NCI-H345 treated with DMSO at 0.1 percent for 48 hours (cell line): ENCODE measurements at regions not wholly inside any gene's neighbourhood (a gene's known extent, or its start where the extent isn't known, plus 50 kb on each side); places are given as distances from the start of the nearest gene placed in this dataset.

Source experiments
- DNase-seq: peaks from one replicate; lab custom pipeline; 2025; ENCODE audit not compliant: unreplicated experiment; lab: John Stamatoyannopoulos, UW

DNA sequence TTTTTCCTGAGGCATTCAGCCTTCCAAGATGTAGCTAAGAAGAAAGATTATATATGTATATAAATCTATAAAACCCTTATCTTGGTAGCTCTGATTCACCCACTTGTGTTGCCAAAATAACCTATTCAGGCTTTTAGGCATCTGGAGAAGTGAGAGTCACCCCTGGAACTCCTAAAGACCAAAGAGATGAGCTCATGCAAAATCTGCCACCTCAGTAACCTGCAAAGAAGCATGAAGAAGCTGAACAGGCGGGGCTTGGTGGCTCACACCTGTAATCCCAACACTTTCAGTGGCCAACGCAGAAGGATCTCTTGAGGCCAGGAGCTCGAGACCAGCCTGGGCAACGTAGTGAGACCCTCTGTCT is 393.7 kb downstream of the FOXO1 start:
- DNase-seq, result no peak

DNA sequence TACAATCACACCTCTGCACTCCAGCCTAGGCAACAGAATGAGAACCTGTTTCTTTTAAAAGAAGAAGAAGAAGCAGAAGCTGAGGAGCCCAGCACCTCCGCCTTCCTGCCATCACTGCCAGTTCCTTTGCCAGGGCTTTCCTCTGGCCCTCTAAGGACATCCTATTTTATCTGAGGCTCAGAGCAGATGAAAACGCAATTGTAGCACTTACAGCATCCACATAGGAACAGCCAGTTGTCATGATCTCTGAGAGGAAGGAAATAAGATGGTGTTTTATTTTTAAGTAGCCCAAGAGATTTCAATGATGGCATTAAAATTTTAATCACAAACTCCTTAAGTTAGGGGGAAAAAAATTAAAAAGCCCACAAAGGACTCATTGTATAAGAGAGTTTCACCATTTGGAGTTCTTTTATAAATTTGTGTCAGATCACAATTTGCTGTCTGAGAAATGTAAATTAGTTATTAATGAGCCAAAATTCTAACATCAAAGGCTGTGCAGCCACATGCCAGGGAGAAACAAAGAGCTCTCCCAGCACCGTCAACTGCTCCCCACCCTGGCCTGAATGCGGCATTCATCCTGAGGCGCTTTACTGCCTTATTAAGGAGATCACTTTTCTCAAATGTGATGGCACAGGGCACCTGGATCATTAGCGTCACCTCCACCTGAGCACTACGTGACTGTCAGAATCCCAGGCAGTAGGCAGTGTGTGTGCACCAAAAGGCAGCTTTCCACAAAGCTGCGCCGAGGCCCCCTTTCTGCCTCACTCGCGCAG is 393.0 kb downstream of the FOXO1 start:
- no peak for DNase-seq

DNA sequence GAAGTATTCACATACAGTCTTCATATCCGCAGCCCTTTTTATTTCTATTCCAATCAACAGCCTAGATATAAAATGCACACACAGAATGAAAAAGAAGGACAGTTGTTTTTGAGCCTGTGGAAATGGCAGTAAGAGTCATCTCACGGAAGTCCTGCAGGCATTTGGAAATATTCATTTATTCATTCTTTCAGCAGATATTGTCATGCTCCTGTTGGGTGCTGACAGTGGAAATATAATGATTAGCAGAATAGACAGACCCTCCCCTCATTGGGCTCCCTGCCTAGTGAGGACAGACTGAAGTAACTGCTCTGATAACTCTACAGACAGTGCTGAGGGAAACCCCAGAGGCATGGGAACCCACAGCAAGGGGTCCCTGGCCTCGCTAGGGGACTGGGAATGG is 392.3 kb downstream of the FOXO1 start:
- no peak for DNase-seq

DNA sequence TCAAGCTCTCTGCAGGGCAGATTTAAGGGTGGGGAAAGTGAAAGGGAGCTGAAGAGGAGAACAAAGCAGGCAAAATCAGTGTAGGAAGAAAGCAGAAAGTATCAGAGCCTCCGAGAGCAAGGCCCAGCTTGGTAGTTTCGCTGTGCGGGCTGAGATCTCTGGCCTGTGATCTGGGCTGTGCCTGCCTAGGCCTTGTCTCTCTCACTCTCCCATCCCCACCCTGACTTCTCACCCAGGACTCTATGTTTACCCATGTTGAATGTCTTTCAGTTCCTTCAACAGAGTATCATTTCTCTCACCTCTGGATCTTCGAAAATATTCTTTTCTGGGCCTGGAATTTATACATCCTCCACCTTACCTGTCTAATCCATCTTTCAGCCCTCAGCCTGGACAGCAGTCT is 391.3 kb downstream of the FOXO1 start:
- DNase-seq, result no peak

DNA sequence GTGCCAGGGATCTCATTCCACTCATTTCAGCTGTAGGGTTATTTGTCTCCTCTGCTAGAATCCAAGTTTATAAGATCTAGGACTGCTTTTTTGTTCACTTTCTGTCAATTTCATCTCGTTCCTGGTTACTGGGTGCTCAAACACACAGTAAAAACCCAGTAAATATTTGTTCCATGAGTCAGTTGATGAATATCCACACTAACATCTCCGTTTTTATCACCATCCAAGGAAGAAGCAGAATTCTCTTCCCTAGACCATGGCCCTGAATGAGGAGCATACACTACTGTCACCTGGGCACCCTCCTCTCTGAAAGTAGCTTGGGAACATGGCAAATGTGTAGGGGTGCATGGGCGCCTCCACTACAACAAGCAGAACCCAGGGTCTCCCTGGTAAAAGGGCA is 390.8 kb downstream of the FOXO1 start:
- no peak for DNase-seq

DNA sequence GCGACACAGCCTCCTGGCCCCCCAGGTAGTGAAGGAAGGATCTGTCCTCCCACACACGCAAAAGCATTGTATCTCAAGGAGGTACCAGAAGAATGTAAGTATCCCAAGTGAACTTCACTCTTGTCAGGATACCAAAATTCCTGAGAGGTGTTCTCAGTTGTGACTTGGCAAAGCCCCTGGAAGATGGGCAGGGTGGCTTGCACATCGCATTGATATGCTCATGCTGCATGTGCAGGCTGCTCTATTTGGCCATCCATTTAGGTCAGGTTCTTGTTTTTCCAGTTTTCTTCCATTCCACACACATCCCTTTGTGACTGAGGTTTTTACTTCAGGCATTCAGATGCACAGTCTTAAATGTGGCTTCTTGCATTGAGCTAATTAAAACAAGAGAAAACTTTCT is 382.8 kb downstream of the FOXO1 start:
- no peak for DNase-seq

DNA sequence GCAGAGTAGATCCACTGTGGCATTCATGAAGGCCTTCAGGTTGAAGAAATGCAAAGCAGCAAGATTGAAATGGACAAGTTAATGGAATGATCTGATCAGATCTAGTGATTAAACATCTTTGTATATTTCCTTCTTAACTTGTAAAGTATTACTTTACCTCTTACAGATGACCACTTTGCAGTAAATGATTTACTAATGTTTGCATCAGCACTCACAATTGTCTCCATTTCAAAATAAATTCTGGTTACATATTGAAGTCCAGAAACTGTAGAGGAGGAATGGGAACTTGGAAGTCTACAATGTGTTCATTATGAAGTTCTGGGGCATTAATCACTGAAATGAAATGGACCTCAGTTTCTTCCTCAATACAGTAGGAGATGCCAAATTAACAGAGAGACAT is 380.8 kb downstream of the FOXO1 start:
- DNase-seq, result no peak

DNA sequence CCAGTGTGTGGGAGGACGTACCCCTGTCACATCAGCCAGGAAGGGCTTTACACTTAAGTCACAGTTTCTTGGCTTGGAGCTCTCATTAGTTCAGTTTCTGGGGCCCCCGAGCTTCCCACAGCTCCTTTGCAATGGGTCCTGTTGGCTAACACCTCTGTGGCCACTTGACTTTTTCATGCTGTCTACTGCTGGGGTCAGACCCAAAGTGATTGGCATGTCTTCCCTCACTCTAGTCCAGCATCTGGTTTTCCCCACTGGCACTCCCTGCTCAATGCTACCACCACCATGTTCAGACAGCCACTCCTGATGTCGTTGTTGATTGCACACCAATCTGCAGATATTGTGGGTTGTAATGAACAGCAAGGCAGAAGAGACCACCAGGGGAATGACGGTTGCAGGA is 379.0 kb downstream of the FOXO1 start:
- no peak for DNase-seq

DNA sequence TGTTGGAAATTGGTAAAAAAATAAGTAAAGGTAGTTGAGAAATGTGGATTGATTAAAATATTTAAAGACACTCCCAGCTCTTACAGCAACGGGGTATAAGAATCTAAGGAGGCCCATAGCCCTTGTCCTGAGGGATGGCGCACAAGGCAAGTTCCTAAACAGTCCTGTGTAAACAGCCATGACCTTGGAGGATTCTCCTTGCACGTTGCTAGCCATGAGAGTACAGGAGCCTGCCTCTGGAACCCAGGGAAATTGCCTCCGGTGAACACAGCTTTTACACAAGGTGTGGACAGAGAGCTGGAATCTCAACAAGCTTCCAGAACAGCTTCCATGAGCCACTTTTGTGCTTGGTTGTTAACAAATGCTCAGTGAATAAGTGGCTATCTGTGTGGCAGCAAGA is 378.2 kb downstream of the FOXO1 start:
- no peak for DNase-seq

DNA sequence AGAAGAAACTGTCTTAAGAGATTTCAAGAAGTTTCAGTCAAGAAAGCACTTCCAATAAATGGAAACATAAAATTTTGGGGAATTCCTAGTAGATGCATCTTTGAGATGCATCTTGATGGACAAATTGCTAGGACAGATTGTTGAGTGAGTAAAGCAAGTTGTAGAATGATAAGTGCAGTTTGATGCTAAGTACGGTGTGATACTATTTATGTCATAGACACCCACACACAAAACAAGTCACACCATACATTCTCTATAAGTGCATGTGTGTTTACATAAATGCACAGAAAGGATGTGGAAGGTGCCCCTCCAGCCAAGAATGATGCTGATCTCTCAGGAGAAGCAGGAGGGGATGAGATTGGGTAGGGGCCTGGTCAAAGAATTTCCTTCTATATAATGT is 375.7 kb downstream of the FOXO1 start:
- no peak for DNase-seq

DNA sequence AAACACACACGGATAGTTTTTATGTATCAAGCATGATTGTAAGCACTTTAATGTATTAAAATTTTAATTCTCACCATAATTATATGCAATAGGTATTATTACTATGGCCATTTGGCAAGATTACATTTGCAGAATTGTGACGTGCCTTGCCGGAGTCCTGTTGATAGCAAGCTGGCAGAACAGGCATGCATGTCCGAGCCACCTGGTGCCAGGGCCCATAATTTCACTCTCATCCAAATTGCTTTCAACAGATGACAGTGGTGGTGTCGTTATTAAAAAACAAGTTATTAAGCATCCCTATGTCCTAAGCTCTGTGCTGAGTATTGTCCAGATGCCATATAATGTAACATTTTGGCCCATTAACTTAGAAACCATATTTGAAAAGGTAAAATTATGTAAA is 374.3 kb downstream of the FOXO1 start:
- DNase-seq, result no peak

DNA sequence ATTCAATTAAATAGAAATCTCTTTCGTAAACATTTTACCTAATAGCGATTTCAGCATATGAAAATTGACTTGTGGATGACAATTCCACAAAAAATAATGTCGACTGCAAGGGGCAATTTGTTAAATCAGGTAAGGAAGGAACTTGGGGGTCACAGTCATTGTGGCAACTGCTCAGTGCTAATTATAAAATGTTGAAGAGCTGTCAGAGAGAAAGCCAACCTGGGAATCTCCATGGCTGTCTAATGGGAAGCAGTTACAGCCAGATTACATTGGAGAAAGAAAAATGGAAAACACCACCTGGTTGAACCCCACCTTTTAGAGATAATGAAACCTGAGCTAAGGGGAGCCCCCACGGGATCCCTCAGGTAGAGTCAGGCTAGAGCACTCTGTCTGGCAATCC is 373.9 kb downstream of the FOXO1 start:
- DNase-seq, result no peak

DNA sequence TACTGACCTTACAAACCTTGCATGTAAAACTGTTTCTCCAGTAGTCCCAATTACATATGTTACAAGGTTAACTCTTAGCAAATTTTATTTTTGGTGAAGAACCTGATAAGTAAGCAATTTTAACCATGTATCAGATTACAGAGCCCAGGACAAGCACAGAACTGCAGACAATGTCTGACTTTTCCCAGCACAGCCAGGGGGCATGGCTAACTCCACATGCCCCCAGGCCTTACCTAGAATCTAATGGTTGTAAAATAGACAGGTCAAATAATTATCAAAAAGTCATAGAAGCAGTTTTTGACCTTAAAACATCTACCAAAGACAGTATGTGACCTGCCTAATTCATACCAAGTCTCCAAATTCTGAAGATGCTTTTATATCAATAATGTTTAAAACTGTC is 364.1 kb downstream of the FOXO1 start:
- DNase-seq, result no peak

DNA sequence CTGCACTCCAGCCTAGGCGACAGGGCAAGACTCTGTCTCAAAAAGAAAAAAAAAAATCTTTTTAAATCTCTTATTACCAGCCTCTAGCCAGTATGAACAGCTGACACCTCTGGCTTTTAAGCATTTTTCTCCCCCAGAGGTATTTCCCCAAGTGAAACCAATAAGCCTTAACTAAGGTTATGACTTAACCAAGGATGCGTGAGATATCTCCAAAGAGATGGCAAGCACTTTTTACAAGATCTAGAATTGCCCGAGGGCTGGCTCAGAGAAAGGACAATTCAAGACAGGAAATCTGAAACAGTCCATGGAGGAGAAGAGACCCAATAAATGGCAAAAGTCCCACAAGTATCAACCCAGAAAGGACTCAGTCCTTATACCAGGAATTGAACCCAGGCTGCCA is 362.1 kb downstream of the FOXO1 start:
- no peak for DNase-seq

DNA sequence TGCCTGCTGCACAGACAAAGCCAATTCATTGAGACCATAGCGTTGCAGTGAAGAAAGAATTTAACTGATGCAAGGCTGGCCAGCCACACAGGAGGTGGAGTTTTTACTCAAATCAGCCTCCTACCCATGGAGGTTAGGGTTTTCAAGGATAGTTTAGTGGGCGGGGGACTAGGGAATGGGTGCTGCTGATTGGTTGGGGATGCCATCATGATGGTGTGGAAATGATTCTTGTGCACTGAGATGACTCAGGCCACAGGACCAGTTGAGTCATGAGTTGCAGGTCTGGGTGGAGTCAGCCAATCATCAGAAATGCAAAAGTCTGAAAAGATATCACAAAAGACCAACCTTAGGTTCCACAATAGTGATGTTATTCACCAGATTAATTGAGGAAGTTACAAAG is 359.6 kb downstream of the FOXO1 start:
- DNase-seq, result no peak

DNA sequence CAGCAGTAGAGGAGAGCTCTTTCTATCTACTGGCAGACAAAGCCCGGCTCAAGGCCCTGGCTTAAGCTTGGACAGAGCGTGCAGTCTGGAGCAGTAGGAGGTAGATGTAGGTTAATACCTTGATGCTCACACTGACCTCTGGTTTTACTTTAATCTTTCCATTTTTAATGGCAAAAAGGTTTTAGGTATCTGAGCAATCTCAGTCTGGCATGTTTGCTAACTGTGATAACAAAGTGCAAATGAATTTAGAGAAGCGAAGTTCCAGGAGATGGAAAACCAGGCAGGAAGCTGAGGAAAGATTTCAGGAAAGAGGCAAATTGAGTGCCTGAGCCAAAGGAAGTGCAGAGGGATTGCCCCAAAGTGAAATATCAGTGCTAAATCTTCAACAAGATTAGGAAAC is 356.6 kb downstream of the FOXO1 start:
- DNase-seq, result no peak

DNA sequence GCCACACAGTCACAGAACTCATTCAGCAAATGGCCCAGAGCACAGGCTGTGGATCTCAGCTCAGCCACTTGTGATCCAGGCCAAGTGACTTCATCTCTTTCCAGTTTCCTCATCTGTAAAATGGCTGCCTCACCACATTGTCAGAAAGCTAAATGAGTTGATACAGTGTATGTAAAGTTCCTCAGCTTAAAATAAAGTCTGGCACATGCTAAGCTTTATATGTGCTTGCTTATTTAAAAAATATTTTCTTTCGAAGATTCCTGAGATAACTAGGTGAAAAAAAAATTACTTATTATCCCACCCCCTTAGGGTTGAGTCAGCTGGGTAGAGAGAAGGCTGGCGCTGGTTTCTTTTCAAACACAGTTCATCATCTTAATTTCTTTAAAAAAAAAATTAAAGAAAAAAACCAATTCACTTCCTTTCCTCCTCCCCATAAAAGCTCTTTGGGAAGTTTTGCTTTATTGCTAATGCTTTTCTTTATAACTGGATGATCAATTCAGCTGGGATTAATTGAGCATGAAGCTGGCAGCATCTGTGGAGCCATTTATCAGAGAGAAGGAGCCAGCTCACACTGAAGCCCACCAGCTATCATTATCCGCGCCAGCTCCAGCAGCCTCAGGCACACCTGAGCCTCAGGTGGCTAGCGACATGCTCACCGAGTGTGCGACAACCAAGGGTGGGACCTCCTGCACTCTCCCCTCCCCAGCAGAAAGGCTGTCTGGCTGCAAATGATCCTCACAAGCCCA is 354.9 kb downstream of the FOXO1 start:
- DNase-seq, result no peak

DNA sequence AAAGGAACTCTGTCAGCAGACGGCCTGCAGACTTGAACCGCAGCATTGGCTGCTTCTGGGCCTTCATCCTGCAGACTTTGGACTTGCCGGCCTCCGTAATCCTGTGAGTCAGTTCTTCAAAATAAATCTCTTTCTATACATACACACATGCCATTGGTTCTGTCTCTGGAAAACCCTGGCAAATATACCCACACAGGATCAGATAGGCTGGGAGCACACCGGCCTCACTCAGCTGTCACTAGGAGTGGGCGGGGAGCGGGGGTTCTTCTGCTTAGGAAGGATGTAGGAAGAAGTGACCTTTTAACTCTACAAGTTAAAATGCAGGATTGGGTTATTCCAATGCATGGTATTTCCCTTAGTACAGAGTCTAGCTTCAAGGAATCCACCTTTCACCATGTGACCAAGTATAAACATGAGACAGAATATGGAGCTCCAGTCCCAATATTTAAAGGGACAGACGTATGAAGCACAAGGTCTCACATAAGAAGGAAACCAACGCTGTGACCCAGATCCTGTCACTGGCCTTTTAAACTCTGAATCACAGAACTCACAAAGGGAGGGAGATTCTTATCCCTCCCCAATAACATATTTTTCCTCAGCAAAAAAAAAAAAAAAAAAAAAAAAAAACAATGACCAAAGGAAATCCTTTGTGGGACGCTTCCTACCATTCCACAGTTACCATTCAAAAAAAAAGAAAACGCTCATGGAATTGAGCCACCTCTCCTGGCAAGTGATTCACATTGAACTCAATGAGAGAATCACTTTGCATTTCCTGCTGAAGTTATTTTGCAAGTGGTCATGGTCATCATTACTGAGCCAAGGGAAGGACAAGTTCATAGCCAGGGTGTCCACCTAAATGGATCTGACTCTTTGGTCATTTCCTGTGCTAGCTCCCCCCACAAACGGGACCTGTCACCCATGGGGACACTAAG is 352.9 kb downstream of the FOXO1 start:
- no peak for DNase-seq

DNA sequence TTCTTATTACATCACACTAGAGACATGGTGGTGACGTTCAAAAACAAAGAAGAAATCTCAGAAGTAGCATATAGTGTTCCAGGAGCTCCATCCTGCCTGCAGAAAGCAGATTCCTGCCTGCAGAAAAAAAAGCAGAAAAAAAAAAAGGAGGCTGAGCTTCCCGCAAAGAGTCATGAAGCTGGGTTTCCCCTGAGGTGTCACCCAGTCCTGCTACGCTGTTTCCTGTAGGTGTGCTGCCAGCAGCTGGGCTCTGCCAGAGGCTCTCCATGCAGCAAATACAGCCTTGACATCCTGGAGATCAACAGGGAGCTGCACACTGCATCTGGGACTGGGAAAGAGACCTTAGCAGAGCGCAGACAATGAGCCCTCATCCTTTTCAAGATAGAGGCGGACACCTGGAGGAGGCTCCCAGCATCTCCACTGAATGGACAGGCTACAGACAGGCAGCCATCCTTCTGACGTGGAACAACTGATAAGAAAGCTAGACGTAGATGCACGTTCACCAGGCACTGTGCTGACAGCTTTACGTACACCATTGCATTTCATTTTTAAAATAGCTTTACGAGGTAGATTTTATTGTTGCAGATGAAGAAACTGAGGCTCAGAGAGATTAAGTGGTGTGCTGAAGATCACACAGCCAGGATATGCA is 350.9 kb downstream of the FOXO1 start:
- DNase-seq, result no peak

DNA sequence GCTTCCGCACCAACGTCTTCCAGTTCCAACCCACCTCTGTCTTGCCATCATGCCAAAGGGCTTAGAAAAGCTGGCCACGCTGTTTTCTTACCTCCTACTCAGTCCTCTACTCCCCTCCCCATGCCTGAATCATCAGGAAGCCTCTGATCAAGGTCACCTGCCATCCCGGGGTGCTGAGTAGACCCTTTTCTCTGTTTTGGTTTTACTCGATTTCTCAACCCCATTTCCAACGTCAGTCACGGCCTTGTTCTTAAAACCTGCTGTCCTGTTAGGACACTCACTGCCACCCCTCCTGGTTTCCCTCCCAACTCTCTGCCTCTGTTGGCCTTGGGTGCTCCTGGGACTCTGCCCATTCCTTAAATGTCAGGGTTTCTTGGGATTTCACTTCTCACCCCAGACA is 350.1 kb downstream of the FOXO1 start:
- DNase-seq, result no peak

DNA sequence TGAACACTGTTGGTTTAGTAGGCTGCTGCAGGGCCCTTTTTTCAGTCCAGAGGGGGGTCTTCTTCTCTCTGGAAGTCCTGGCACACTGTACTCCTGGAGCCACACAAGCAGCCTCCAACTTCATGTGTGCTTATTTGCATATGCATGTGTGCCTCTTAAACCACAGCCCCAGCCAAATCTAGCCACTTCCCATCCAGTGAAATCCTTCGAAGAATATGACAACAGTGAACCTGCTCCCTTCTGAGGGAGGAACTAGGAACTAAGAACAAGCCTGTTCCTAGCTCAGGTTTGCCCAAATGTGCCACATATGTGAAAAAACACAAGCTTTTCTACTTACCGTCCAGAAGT is 348.5 kb downstream of the FOXO1 start:
- DNase-seq, result no peak
